IMR-90 (cell line): ENCODE measurements at regions not wholly inside any gene's neighbourhood (a gene's known extent, or its start where the extent isn't known, plus 50 kb on each side); places are given as distances from the start of the nearest gene placed in this dataset.

Source experiments
- ATAC-seq: fragments of 200-7000 bp; cut with Tn5 transposase; 2 replicates; pipeline ENCODE4 v1.9.1; 2020; ENCODE audit warnings: low read depth, mild to moderate bottlenecking, moderate library complexity
- BruUV-seq: library from RNA; stranded (reverse); fragments of 400-500 nt; replicated peaks from 2 replicates; lab custom pipeline; 2021; lab: Mats Ljungman, UMichigan
- CTCF ChIA-PET: fragments of 300-600 bp; formaldehyde crosslinking; extraction: SDS; loops from one replicate; lab custom pipeline; 2021; ENCODE audit warnings: antibody characterized with exemption; lab: Yijun Ruan, JAX
- POLR2A ChIA-PET: fragments of 300-600 bp; sonication (Branson Sonifier 250); formaldehyde crosslinking; loops from one replicate; lab custom pipeline; 2022; ENCODE audit warnings: antibody characterized with exemption; ENCODE audit not compliant: unreplicated experiment; lab: Charles Lee
- DNase-seq: peaks from one replicate; pipeline ENCODE4 v3.0.0; 2013
- H2AFZ ChIP-seq: replicated peaks from 2 replicates; pipeline ENCODE3; 2013; ENCODE audit warnings: low read length, mild to moderate bottlenecking; ENCODE audit not compliant: poor library complexity
- H2AK5ac ChIP-seq: 2 replicates; pipeline ENCODE4 v1.6.1; 2013; ENCODE audit warnings: low read depth, low read length, inconsistent platforms
- H2AK9ac ChIP-seq: replicated peaks from 2 replicates; pipeline ENCODE3; 2013; ENCODE audit warnings: mild to moderate bottlenecking, low read depth, low read length, moderate library complexity; ENCODE audit not compliant: poor library complexity
- H2BK120ac ChIP-seq: 2 replicates; pipeline ENCODE4 v1.6.1; 2013; ENCODE audit warnings: low read depth, low read length, inconsistent platforms
- H2BK15ac ChIP-seq: 3 replicates; pipeline ENCODE4 v1.6.1; 2013; ENCODE audit warnings: low read depth, low read length, inconsistent platforms
- H2BK20ac ChIP-seq: 2 replicates; pipeline ENCODE4 v1.6.1; 2013; ENCODE audit warnings: low read depth, mild to moderate bottlenecking, inconsistent platforms, low read length, moderate library complexity
- H2BK5ac ChIP-seq: 2 replicates; pipeline ENCODE4 v1.6.1; 2013; ENCODE audit warnings: mild to moderate bottlenecking, low read depth, low read length, inconsistent platforms; ENCODE audit not compliant: poor library complexity, severe bottlenecking
- H3K14ac ChIP-seq: replicated peaks from 2 replicates; pipeline ENCODE4 v1.6.1; 2013; ENCODE audit warnings: low read depth, low read length, inconsistent platforms
- H3K18ac ChIP-seq: 2 replicates; pipeline ENCODE4 v1.6.1; 2013; ENCODE audit warnings: low read depth, low read length, control low read depth
- H3K23ac ChIP-seq: 2 replicates; pipeline ENCODE4 v1.6.1; 2013; ENCODE audit warnings: low read depth, low read length, inconsistent platforms
- H3K27ac ChIP-seq: 2 replicates; pipeline ENCODE4 v1.5.1; 2013; ENCODE audit warnings: mild to moderate bottlenecking, control low read depth, low read length; ENCODE audit not compliant: insufficient read depth
- H3K27me3 ChIP-seq: 2 replicates; pipeline ENCODE4 v1.6.1; 2013; ENCODE audit warnings: low read length; ENCODE audit not compliant: control insufficient read depth, insufficient read depth
- H3K36me3 ChIP-seq: 2 replicates; pipeline ENCODE4 v1.6.1; 2013; ENCODE audit warnings: low read length, mixed read lengths; ENCODE audit not compliant: control insufficient read depth, insufficient read depth
- H3K4ac ChIP-seq: 2 replicates; pipeline ENCODE4 v1.6.1; 2013; ENCODE audit warnings: low read depth, low read length, inconsistent platforms
- H3K4me1 ChIP-seq: 2 replicates; pipeline ENCODE4 v1.6.1; 2013; ENCODE audit warnings: low read length, mixed read lengths; ENCODE audit not compliant: control insufficient read depth, insufficient read depth
- H3K4me2 ChIP-seq: 2 replicates; pipeline ENCODE4 v1.6.1; 2013; ENCODE audit warnings: low read depth, mild to moderate bottlenecking, control low read depth, low read length, moderate library complexity
- H3K4me3 ChIP-seq: 2 replicates; pipeline ENCODE4 v1.5.1; 2013; ENCODE audit warnings: low read depth, mild to moderate bottlenecking, control low read depth, low read length, moderate library complexity; ENCODE audit not compliant: insufficient read depth
- H3K56ac ChIP-seq: 2 replicates; pipeline ENCODE4 v1.6.1; 2013; ENCODE audit warnings: low read length, inconsistent platforms; ENCODE audit not compliant: insufficient read depth; ENCODE audit errors: extremely low read depth
- H3K79me1 ChIP-seq, 2 experiments: 2 replicates each; pipeline ENCODE4 v1.6.1; 2013; ENCODE audit warnings: low read length in 2 of 2, inconsistent platforms in 1 of 2, low read depth in 1 of 2
- H3K9ac ChIP-seq: 2 replicates; pipeline ENCODE4 v1.6.1; 2013; ENCODE audit warnings: low read depth, low read length, control low read depth
- H3K9me1 ChIP-seq: 2 replicates; pipeline ENCODE4 v1.6.1; 2013; ENCODE audit warnings: low read length, inconsistent platforms; ENCODE audit not compliant: insufficient read depth
- H3K9me3 ChIP-seq: 2 replicates; pipeline ENCODE4 v1.6.1; 2013; ENCODE audit warnings: low read length; ENCODE audit not compliant: control insufficient read depth, insufficient read depth
- H4K20me1 ChIP-seq: 2 replicates; pipeline ENCODE4 v1.6.1; 2013; ENCODE audit warnings: low read length, inconsistent platforms; ENCODE audit not compliant: insufficient read depth
- H4K5ac ChIP-seq: 2 replicates; pipeline ENCODE4 v1.6.1; 2013; ENCODE audit warnings: mild to moderate bottlenecking, low read depth, low read length, control low read depth
- H4K8ac ChIP-seq, 2 experiments: 2 replicates each; pipeline ENCODE4 v1.6.1; 2013; ENCODE audit warnings: low read depth in 2 of 2, low read length in 2 of 2, control low read depth in 1 of 2, inconsistent platforms in 1 of 2
- H4K91ac ChIP-seq: 2 replicates; pipeline ENCODE4 v1.6.1; 2013; ENCODE audit warnings: low read depth, low read length, inconsistent platforms; ENCODE audit not compliant: insufficient read depth
- BHLHE40 ChIP-seq: fragments of 150-350 bp; IDR thresholded peaks from 2 replicates; pipeline ENCODE4 v1.6.1; 2016; ENCODE audit warnings: mild to moderate bottlenecking, low read depth, low read length
- CEBPB ChIP-seq: IDR thresholded peaks from 2 replicates; pipeline ENCODE4 v1.6.1; 2012; ENCODE audit warnings: low read depth, low read length, improper control_type of control experiment
- CTCF ChIP-seq: conservative IDR thresholded peaks from 2 replicates; pipeline ENCODE4 v1.5.1; 2012; ENCODE audit warnings: mild to moderate bottlenecking, low read depth, low read length, improper control_type of control experiment
- FOS ChIP-seq: fragments of 150-350 bp; IDR thresholded peaks from 2 replicates; pipeline ENCODE4 v1.6.1; 2016; ENCODE audit warnings: low read depth, low read length
- MAFK ChIP-seq: IDR thresholded peaks from 2 replicates; pipeline ENCODE4 v1.6.1; 2012; ENCODE audit warnings: low read depth, low read length, improper control_type of control experiment
- MAZ ChIP-seq: IDR thresholded peaks from 2 replicates; pipeline ENCODE4 v1.6.1; 2012; ENCODE audit warnings: low read depth, mild to moderate bottlenecking, low read length, improper control_type of control experiment, moderate library complexity, borderline replicate concordance
- MXI1 ChIP-seq: IDR thresholded peaks from 2 replicates; pipeline ENCODE4 v1.6.1; 2012; ENCODE audit warnings: low read depth, mild to moderate bottlenecking, low read length, moderate library complexity, borderline replicate concordance
- NFE2L2 ChIP-seq: fragments of 150-350 bp; IDR thresholded peaks from 2 replicates; pipeline ENCODE4 v1.6.1; 2016; ENCODE audit warnings: low read depth, mild to moderate bottlenecking, low read length
- POLR2A ChIP-seq: IDR thresholded peaks from 2 replicates; pipeline ENCODE4 v1.6.1; 2012; ENCODE audit warnings: mild to moderate bottlenecking, low read depth, low read length
- RAD21 ChIP-seq: IDR thresholded peaks from 2 replicates; pipeline ENCODE4 v1.6.1; 2012; ENCODE audit warnings: low read length, improper control_type of control experiment
- RCOR1 ChIP-seq: IDR thresholded peaks from 2 replicates; pipeline ENCODE4 v1.6.1; 2012; ENCODE audit warnings: mild to moderate bottlenecking, low read length, improper control_type of control experiment; ENCODE audit not compliant: insufficient replicate concordance
- RFX5 ChIP-seq: IDR thresholded peaks from 2 replicates; pipeline ENCODE4 v1.8.0; 2012; ENCODE audit warnings: low read depth, mild to moderate bottlenecking, low read length, moderate library complexity
- SMC3 ChIP-seq: fragments of 150-350 bp; IDR thresholded peaks from 2 replicates; pipeline ENCODE4 v1.6.1; 2016; ENCODE audit warnings: low read depth, mild to moderate bottlenecking, antibody characterized with exemption, low read length, moderate library complexity
- USF2 ChIP-seq: fragments of 150-350 bp; IDR thresholded peaks from 2 replicates; pipeline ENCODE4 v1.6.1; 2017; ENCODE audit warnings: mild to moderate bottlenecking, antibody characterized with exemption, low read length, low read depth
- dilution Hi-C: fragments of 300-500 bp; cut with HindIII; formaldehyde crosslinking; loops from one replicate; pipeline ENCODE4 v1.14.3; 2018; ENCODE audit warnings: low sequenced_read_pairs; ENCODE audit not compliant: unreplicated experiment
- in situ Hi-C: fragments of 300-500 bp; cut with MboI; formaldehyde crosslinking; loops from 3 replicates; pipeline ENCODE4 v1.14.3; 2019; ENCODE audit warnings: low sequenced_read_pairs, inconsistent platforms, mixed read lengths
- intact Hi-C: fragments of 100-400 bp; cut with micrococcal nuclease; formaldehyde crosslinking; loops from 2 replicates; pipeline ENCODE4 v1.10.0; 2022

- no TSS peak for BruUV-seq
Measured at GRCh38 chr2:160564591-160564990, 71.0 kb upstream of the RBMS1 start.

More at GRCh38 chr2:160564591-160564990, 71.0 kb upstream of the RBMS1 start:
- Histone ChIP-seq H3K18ac (no peak overlapping the region), H3K27me3 (no peaks in the 10 kb centered on the region), H3K27ac (no peak overlapping the region), H2AK5ac (no peak overlapping the region), H3K4me3 (no peak overlapping the region), H3K23ac (no peak overlapping the region), H4K91ac (no peak overlapping the region), H2BK15ac (no peak overlapping the region), H3K4me2 (no peak overlapping the region), H4K5ac (no peak overlapping the region), H3K9ac (no peak overlapping the region), H4K20me1 (no peaks in the 10 kb centered on the region), H3K56ac (no peak overlapping the region), H2AFZ (no peak overlapping the region), H3K4ac (no peak overlapping the region), H3K14ac (no peak overlapping the region), H2BK120ac (no peak overlapping the region), H3K79me1 (no peaks in the 10 kb centered on the region), H2BK20ac (no peak overlapping the region), H3K36me3 (no peaks in the 10 kb centered on the region), H2AK9ac (no peak overlapping the region), H3K9me3 (no peaks in the 10 kb centered on the region), H2BK5ac (no peak overlapping the region), H3K9me1 (peaks cover 3% of the 10 kb centered on the region; the same call in 1 of the 2 replicates), H4K8ac (no peak overlapping the region), H3K4me1 (peaks cover 2% of the 10 kb centered on the region; the same call in 1 of the 2 replicates)
- intact Hi-C loops (no loop called here), in situ Hi-C loops (no loop called here), dilution Hi-C loops (no loop called here)
- CTCF ChIA-PET = no interaction called here
- DNase-seq (no peak), ATAC-seq (no peak)
- POLR2A ChIA-PET = no interaction called here
- TF ChIP-seq FOS (no peak), RFX5 (no peak), RAD21 (no peak), RCOR1 (no peak), CTCF (no peak), POLR2A (no peak), CEBPB (no peak), BHLHE40 (no peak), NFE2L2 (no peak), MXI1 (no peak), SMC3 (no peak), USF2 (no peak), MAZ (no peak), MAFK (no peak)
